GM23338 (cell line): ENCODE measurements at regions not wholly inside any gene's neighbourhood (a gene's known extent, or its start where the extent isn't known, plus 50 kb on each side); places are given as distances from the start of the nearest gene placed in this dataset.

ENCODE experiments used
- ATAC-seq: fragments of 200-7000 bp; cut with Tn5 transposase; 3 replicates; pipeline ENCODE4 v1.9.1; 2020
- DNase-seq: peaks from one replicate; pipeline ENCODE4 v3.0.0-alpha.2; 2015; ENCODE audit warnings: low spot score
- H2AFZ ChIP-seq: fragments of 200-600 bp; sonication (generic); 2 replicates; pipeline ENCODE4 v1.8.0; 2016; ENCODE audit warnings: antibody characterized with exemption, mild to moderate bottlenecking, moderate library complexity
- H3F3A ChIP-seq: fragments of 200-600 bp; sonication (generic); replicated peaks from 2 replicates; pipeline ENCODE4 v1.8.0; 2017; ENCODE audit warnings: antibody characterized with exemption, mixed run types, low read depth
- H3K27ac ChIP-seq: fragments of 200-600 bp; sonication (generic); 2 replicates; pipeline ENCODE4 v1.6.1; 2016; ENCODE audit warnings: low read depth
- H3K27me3 ChIP-seq: fragments of 200-600 bp; sonication (generic); 2 replicates; pipeline ENCODE4 v1.8.0; 2016; ENCODE audit warnings: mild to moderate bottlenecking, mixed run types, moderate library complexity; ENCODE audit not compliant: insufficient read depth
- H3K36me3 ChIP-seq: fragments of 200-600 bp; sonication (generic); 2 replicates; pipeline ENCODE4 v1.8.0; 2016; ENCODE audit warnings: mild to moderate bottlenecking; ENCODE audit not compliant: insufficient read depth
- H3K4me1 ChIP-seq: fragments of 200-600 bp; sonication (generic); 2 replicates; pipeline ENCODE4 v1.8.0; 2016; ENCODE audit warnings: mild to moderate bottlenecking, moderate library complexity; ENCODE audit not compliant: insufficient read depth
- H3K4me2 ChIP-seq: fragments of 200-600 bp; sonication (generic); 2 replicates; pipeline ENCODE4 v1.7.1; 2017; ENCODE audit warnings: mixed run types
- H3K4me3 ChIP-seq: fragments of 200-600 bp; sonication (generic); 2 replicates; pipeline ENCODE4 v1.6.1; 2016; ENCODE audit warnings: mixed run types
- H3K79me2 ChIP-seq: fragments of 200-600 bp; sonication (generic); replicated peaks from 2 replicates; pipeline ENCODE4 v1.8.0; 2017; ENCODE audit warnings: mild to moderate bottlenecking; ENCODE audit not compliant: insufficient read depth
- H3K9me2 ChIP-seq: fragments of 200-600 bp; sonication (generic); 2 replicates; pipeline ENCODE4 v1.8.0; 2017; ENCODE audit not compliant: insufficient read depth
- H4K20me1 ChIP-seq: fragments of 200-600 bp; sonication (generic); replicated peaks from 2 replicates; pipeline ENCODE4 v1.8.0; 2017; ENCODE audit warnings: mild to moderate bottlenecking; ENCODE audit not compliant: insufficient read depth
- H3K27ac Mint-ChIP-seq: 2 replicates; pipeline ENCODE4 v1.8.0; 2020; ENCODE audit warnings: inconsistent platforms, mild to moderate bottlenecking, moderate library complexity, mixed read lengths
- H3K27me3 Mint-ChIP-seq: 3 replicates; pipeline ENCODE4 v1.8.0; 2022; ENCODE audit warnings: low read depth, mild to moderate bottlenecking, moderate library complexity, mixed read lengths, inconsistent platforms; ENCODE audit not compliant: insufficient read depth, poor library complexity
- H3K36me3 Mint-ChIP-seq: 3 replicates; pipeline ENCODE4 v1.8.0; 2021; ENCODE audit warnings: low read depth, mild to moderate bottlenecking, inconsistent platforms, moderate library complexity, mixed read lengths
- H3K4me1 Mint-ChIP-seq: 3 replicates; pipeline ENCODE4 v1.8.0; 2020; ENCODE audit warnings: mild to moderate bottlenecking, inconsistent platforms, mixed read lengths
- H3K4me3 Mint-ChIP-seq: 3 replicates; pipeline ENCODE4 v1.8.0; 2021; ENCODE audit warnings: moderate library complexity, mild to moderate bottlenecking, inconsistent platforms, mixed read lengths
- H3K9me3 Mint-ChIP-seq: 3 replicates; pipeline ENCODE4 v1.8.0; 2020; ENCODE audit warnings: moderate library complexity, mild to moderate bottlenecking, inconsistent platforms, mixed read lengths
- CREB1 ChIP-seq: fragments of 250-450 bp; sonication (Bioruptor Pico); IDR thresholded peaks from 2 replicates; pipeline ENCODE4 v1.5.0; 2020; ENCODE audit warnings: low read depth, mild to moderate bottlenecking, moderate library complexity
- ETS1 ChIP-seq: IDR thresholded peaks from 2 replicates; pipeline ENCODE4 v1.6.1; 2016; ENCODE audit warnings: antibody characterized with exemption
- EZH2 ChIP-seq: fragments of 200-600 bp; sonication (generic); IDR thresholded peaks from one replicate; pipeline ENCODE4 v1.8.0; 2017; ENCODE audit warnings: antibody characterized with exemption, mild to moderate bottlenecking, low read depth; ENCODE audit not compliant: unreplicated experiment
- NANOG ChIP-seq: IDR thresholded peaks from 2 replicates; pipeline ENCODE4 v1.6.1; 2016; ENCODE audit warnings: antibody characterized with exemption, borderline replicate concordance
- STAT1 ChIP-seq: IDR thresholded peaks from one replicate; pipeline ENCODE4 v1.6.1; 2016; ENCODE audit warnings: antibody characterized with exemption; ENCODE audit not compliant: unreplicated experiment
- ZNF331 ChIP-seq: fragments of 250-450 bp; sonication (Bioruptor Pico); IDR thresholded peaks from 2 replicates; pipeline ENCODE4 v1.5.0; 2020; ENCODE audit warnings: low read depth, mild to moderate bottlenecking, moderate library complexity
- ZNF462 ChIP-seq: fragments of 250-450 bp; sonication (Bioruptor Pico); IDR thresholded peaks from 2 replicates; pipeline ENCODE4 v1.5.0; 2020; ENCODE audit warnings: mild to moderate bottlenecking, moderate library complexity

- TF ChIP-seq ETS1 = no peak
- TF ChIP-seq ZNF462 = no peak
Observed at GRCh38 chr17:27384261-27384701, 72.0 kb upstream of the KSR1 start (continued).

GRCh38 chr17:27384726-27385125 lies 71.5 kb upstream of the KSR1 start:
- ATAC-seq (no peak), DNase-seq (no peak)
- H3K79me2 ChIP-seq = no peaks in the 10 kb centered on the region
- H3K27ac ChIP-seq = no peak overlapping the region
- no peaks in the 10 kb centered on the region for H3F3A ChIP-seq
- no peaks in the 10 kb centered on the region for H3K36me3 ChIP-seq
- H3K9me2 ChIP-seq = no peaks in the 10 kb centered on the region
- 0 out of 2 replicates have a peak, but pooled peaks cover 4% of the 10 kb centered on the region for H3K4me1 ChIP-seq
- Mint-ChIP-seq H3K4me1 (peaks cover 2% of the 10 kb centered on the region), H3K4me3 (no peak overlapping the region), H3K36me3 (no peaks in the 10 kb centered on the region), H3K9me3 (no peaks in the 10 kb centered on the region; the same call in 2 of the 3 replicates), H3K27ac (no peak overlapping the region), H3K27me3 (peaks cover 15% of the 10 kb centered on the region)
- H3K4me3 ChIP-seq = no peak overlapping the region
- no peak overlapping the region for H2AFZ ChIP-seq
- no peaks in the 10 kb centered on the region for H3K27me3 ChIP-seq
- no peaks in the 10 kb centered on the region for H4K20me1 ChIP-seq
- H3K4me2 ChIP-seq = no peak overlapping the region
- TF ChIP-seq ZNF462 (no peak), EZH2 (no peak), NANOG (no peak), ZNF331 (CRISPR knock-in tag) (no peak), STAT1 (no peak), CREB1 (CRISPR knock-in tag) (no peak)
